Neural crest cell (in vitro differentiated cells): ENCODE measurements at regions not wholly inside any gene's neighbourhood (a gene's known extent, or its start where the extent isn't known, plus 50 kb on each side); places are given as distances from the start of the nearest gene placed in this dataset.
"Not testable (repeated sequence)": the region's sequence is repeated elsewhere in the genome, so short reads cannot be mapped to it uniquely, and the experiment has no call there.

Experiments
- DNase-seq: peaks from one replicate; pipeline ENCODE4 v3.0.0; 2021; ENCODE audit warnings: low read depth, mixed read lengths, low spot score
- H3K27ac Mint-ChIP-seq: one replicate; pipeline ENCODE4 v1.8.0; 2021; ENCODE audit warnings: mild to moderate bottlenecking, mixed read lengths; ENCODE audit not compliant: unreplicated experiment
- H3K27me3 Mint-ChIP-seq: 2 replicates; pipeline ENCODE4 v1.8.0; 2021; ENCODE audit warnings: low read depth, mild to moderate bottlenecking, mixed read lengths
- H3K36me3 Mint-ChIP-seq: 2 replicates; pipeline ENCODE4 v1.8.0; 2021; ENCODE audit warnings: low read depth, mild to moderate bottlenecking, mixed read lengths
- H3K4me1 Mint-ChIP-seq: 2 replicates; pipeline ENCODE4 v1.8.0; 2021; ENCODE audit warnings: mixed read lengths
- H3K4me3 Mint-ChIP-seq: one replicate; pipeline ENCODE4 v1.8.0; 2021; ENCODE audit warnings: mild to moderate bottlenecking, mixed read lengths
- H3K9me3 Mint-ChIP-seq: 2 replicates; pipeline ENCODE4 v1.8.0; 2021; ENCODE audit warnings: mixed read lengths
- TF ChIP-seq, protein P1 (sequence below): fragments of 200-600 bp; sonication (generic); conservative IDR thresholded peaks from 2 replicates; pipeline ENCODE4 v1.5.0; 2021; ENCODE audit warnings: antibody characterized with exemption, mild to moderate bottlenecking

DNA sequence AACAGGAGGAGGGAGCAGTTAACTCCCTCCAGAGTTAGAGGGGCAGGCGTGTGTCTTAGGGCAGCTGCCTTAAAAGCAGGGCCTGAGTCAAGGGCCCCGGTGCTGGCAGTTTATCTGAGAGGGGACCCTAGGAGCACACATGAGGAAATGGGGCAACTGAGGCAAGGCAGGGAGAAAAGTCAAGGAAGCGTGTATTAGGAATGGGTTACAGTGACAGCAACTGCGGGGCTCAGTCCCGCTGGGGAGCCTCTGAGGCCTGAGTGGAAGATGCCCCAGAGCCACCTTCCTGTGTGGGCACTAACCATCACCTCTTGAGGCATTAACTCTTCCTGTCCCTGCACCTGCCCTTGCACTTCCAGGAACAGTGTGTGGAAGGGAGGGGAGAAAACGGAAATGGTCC lies 276.3 kb downstream of the MATN1 start:
- H3K4me1 Mint-ChIP-seq: no peaks in the 10 kb centered on the region
- peaks cover 3% of the 10 kb centered on the region for H3K27me3 Mint-ChIP-seq
- H3K9me3 Mint-ChIP-seq: peaks cover 3% of the 10 kb centered on the region
- no peak for DNase-seq
- TF ChIP-seq, protein P1, sequence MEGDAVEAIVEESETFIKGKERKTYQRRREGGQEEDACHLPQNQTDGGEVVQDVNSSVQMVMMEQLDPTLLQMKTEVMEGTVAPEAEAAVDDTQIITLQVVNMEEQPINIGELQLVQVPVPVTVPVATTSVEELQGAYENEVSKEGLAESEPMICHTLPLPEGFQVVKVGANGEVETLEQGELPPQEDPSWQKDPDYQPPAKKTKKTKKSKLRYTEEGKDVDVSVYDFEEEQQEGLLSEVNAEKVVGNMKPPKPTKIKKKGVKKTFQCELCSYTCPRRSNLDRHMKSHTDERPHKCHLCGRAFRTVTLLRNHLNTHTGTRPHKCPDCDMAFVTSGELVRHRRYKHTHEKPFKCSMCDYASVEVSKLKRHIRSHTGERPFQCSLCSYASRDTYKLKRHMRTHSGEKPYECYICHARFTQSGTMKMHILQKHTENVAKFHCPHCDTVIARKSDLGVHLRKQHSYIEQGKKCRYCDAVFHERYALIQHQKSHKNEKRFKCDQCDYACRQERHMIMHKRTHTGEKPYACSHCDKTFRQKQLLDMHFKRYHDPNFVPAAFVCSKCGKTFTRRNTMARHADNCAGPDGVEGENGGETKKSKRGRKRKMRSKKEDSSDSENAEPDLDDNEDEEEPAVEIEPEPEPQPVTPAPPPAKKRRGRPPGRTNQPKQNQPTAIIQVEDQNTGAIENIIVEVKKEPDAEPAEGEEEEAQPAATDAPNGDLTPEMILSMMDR: no peak
- no peaks in the 10 kb centered on the region for H3K36me3 Mint-ChIP-seq
- H3K4me3 Mint-ChIP-seq: no peak overlapping the region
- H3K27ac Mint-ChIP-seq: peak overlapping the region; percentile 73

DNA sequence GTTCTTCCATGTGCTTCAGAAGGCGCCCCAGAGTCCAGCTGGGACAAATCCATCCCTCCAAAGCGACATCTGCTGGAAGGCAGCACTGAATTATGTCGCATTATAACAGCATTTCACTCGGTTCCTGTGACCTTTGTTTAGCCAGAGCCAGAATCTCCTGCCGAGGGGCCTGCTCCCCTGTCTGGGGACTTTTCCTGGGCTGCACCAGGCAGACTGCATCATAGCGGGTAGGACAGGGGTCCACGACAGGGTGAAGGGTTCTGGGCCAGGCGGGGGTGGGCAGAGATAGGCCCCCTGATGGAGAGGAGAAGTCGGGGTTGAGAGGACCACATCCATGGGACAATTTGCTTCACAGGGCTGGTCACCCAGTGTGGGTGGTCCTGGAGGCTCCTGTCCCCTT lies 276.9 kb downstream of the MATN1 start:
- Mint-ChIP-seq H3K4me1 (no peaks in the 10 kb centered on the region), H3K36me3 (no peaks in the 10 kb centered on the region), H3K9me3 (peaks cover 3% of the 10 kb centered on the region), H3K4me3 (no peak overlapping the region), H3K27me3 (peaks cover 3% of the 10 kb centered on the region), H3K27ac (no peak overlapping the region)
- TF ChIP-seq, protein P1: no peak
- DNase-seq: no peak

DNA sequence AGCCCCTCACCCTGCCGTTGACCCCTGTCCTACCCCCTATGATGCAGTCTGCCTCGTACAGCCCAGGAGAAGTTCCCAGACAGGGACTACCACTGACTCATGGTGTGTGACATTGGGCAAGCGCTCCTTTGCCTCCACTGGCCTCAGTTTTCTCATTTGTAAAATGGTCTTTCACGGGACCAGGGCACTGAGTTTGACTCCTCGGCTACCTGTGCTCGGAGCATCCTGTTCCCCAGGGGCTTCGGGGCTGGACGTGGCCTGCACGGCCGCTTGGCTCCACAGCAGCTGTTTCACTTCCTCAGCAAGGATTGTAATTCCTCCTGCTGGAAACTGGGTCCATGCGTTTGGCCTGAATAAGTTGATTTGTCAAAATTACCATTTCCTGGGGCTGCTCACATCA lies 277.3 kb downstream of the MATN1 start:
- H3K27ac Mint-ChIP-seq: no peak overlapping the region
- no peak for DNase-seq
- no peaks in the 10 kb centered on the region for H3K36me3 Mint-ChIP-seq
- H3K27me3 Mint-ChIP-seq: peaks cover 3% of the 10 kb centered on the region
- no peaks in the 10 kb centered on the region for H3K4me1 Mint-ChIP-seq
- no peak overlapping the region for H3K4me3 Mint-ChIP-seq
- H3K9me3 Mint-ChIP-seq: peaks cover 3% of the 10 kb centered on the region
- TF ChIP-seq, protein P1: no peak

DNA sequence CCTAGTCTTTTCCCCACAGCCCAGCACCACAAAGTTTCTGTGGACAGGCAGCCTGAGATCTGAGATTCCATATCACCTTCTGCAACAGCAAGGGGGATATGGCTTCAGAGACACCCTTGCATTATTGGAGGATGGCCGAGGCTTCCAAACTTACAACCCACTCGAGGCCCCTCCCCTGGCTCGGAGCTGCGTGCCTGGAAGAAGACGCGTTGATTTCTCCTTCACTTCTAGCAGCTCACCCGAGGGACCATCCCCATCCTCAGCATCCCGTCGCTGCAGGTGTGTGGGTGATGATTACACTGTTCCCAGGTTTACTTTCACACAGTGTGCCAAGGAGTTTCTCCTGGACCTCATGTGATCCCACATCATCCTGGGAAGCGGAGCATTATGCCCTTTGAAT lies 277.9 kb downstream of the MATN1 start:
- Mint-ChIP-seq H3K27ac (no peak overlapping the region), H3K27me3 (peaks cover 3% of the 10 kb centered on the region), H3K36me3 (no peaks in the 10 kb centered on the region), H3K9me3 (peaks cover 3% of the 10 kb centered on the region), H3K4me1 (no peaks in the 10 kb centered on the region), H3K4me3 (no peak overlapping the region)
- DNase-seq: no peak
- TF ChIP-seq, protein P1: no peak

DNA sequence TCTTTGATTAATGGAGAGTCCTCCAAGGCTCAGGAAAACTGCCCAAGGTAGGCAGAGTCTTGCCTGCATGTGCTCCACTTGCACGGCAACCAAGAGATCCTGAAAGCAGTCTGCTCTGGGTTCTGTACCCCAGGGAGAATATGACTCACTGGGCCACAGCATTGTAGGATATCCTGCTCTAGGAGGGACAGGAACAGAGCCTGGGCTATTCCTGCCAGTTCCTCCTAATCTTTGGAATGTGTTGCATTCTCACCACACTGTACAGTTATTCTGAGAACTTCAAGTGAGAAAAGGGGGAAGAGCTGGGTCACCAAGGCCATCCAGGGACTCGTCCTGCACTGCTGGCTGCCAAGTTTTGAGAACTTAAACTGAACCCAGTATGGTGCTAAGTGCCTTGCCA lies 278.5 kb downstream of the MATN1 start:
- H3K36me3 Mint-ChIP-seq: no peaks in the 10 kb centered on the region
- peaks cover 3% of the 10 kb centered on the region for H3K9me3 Mint-ChIP-seq
- H3K4me1 Mint-ChIP-seq: no peaks in the 10 kb centered on the region
- no peak for DNase-seq
- H3K27ac Mint-ChIP-seq: no peak overlapping the region
- TF ChIP-seq, protein P1: no peak
- H3K4me3 Mint-ChIP-seq: no peak overlapping the region
- peaks cover 3% of the 10 kb centered on the region for H3K27me3 Mint-ChIP-seq

DNA sequence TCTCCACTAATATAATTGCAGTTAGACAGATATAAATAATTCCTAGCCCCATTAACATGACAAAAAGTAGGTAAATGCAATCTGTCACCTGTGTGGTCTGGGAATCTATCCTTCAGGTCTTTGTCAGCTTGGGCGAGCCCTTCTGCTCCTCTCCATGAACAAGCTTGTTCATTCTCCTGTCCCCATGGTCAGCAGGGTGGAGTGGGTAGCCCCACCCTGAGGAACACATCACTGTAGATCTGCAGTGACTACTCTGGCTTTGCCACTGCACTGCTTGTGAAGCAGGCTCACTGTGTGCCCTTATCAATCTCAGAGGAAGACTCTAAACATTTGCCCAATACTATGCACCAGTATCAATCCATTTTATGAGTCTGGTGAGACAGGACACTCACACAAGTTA lies 279.0 kb downstream of the MATN1 start:
- DNase-seq: no peak
- Mint-ChIP-seq H3K36me3 (no peaks in the 10 kb centered on the region), H3K4me3 (no peak overlapping the region), H3K9me3 (peaks cover 3% of the 10 kb centered on the region), H3K27me3 (peaks cover 3% of the 10 kb centered on the region), H3K27ac (no peak overlapping the region), H3K4me1 (no peaks in the 10 kb centered on the region)
- TF ChIP-seq, protein P1: no peak

DNA sequence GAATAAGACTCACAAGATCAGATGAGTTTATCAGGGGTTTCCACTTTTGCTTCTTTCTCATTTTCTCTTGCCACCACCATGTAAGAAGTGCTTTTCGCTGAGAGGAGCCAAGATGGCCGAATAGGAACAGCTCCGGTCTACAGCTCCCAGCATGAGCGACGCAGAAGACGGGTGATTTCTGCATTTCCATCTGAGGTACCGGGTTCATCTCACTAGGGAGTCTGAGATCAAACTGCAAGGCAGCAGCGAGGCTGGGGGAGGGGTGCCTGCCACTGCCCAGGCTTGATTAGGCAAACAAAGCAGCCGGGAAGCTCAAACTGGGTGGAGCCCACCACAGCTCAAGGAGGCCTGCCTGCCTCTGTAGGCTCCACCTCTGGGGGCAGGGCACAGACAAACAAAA lies 285.1 kb downstream of the MATN1 start:
- H3K4me1 Mint-ChIP-seq, H3K36me3 Mint-ChIP-seq, H3K9me3 Mint-ChIP-seq, H3K4me3 Mint-ChIP-seq, DNase-seq: not testable (repeated sequence)
- H3K27ac Mint-ChIP-seq: peak overlapping the region; percentile 27
- peaks cover 27% of the 10 kb centered on the region for H3K27me3 Mint-ChIP-seq
